ENCODE measurements at regions not wholly inside any gene's neighbourhood (a gene's known extent, or its start where the extent isn't known, plus 50 kb on each side); places are given as distances from the start of the nearest gene placed in this dataset.

GRCh38 chr2:8363161-8363560 lies 318.7 kb upstream of the ID2 start:
- Histone ChIP-seq H2AFZ (ENCODE audit: low read length) (no peak overlapping the region), H3K4me1 (ENCODE audit: low read length) (no peaks in the 10 kb centered on the region), H3K4me2 (ENCODE audit: low read depth, low read length) (no peak overlapping the region), H3K27me3 (replicated peaks; ENCODE audit: insufficient read depth, low read length) (no peaks in the 10 kb centered on the region), H3K4me3 (ENCODE audit: low read length) (no peak overlapping the region), H3K9ac (ENCODE audit: low read length) (no peak overlapping the region), H3K79me2 (ENCODE audit: low read length) (no peaks in the 10 kb centered on the region), H3K36me3 (replicated peaks; ENCODE audit: insufficient read depth, low read length) (no peaks in the 10 kb centered on the region), H3K9me2 (replicated peaks; ENCODE audit: insufficient read depth, low read length) (no peaks in the 10 kb centered on the region), H4K20me1 (ENCODE audit: insufficient read depth, low read length) (no peaks in the 10 kb centered on the region), H3F3A (ENCODE audit: insufficient read depth, low read length) (no peaks in the 10 kb centered on the region), H3K9me3 (replicated peaks; ENCODE audit: insufficient read depth, low read length) (no peaks in the 10 kb centered on the region), H3K27ac (ENCODE audit: low read length) (no peak overlapping the region)
- DNase-seq: no peak
- TF ChIP-seq CTCF (IDR thresholded peaks at IDR 0.05; ENCODE audit: low read length) (no peak), EZH2 (optimal IDR thresholded peaks at IDR 0.05; ENCODE audit: low read depth, low read length) (no peak), EZH2phosphoT487 (IDR thresholded peaks at IDR 0.05; ENCODE audit: low read length) (no peak)

DNA sequence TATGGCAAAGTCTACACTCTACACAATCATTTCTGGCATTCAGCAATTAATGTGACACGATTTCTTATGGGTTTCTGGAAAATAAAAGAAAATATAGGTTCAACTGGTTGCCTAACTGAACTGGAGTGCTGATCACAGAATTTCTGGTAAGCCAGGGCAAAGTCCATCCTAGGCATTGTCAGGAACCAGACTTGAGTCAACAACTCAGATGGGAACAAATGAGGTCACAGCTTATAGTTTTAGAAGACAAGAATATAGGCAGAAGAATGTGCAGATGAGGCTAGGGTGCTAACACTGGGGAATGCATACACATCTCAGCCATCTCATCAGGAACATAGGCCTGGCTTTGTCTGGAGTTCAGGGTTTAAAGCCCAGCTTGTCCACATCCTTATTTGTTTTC lies 317.2 kb upstream of the ID2 start:
- Histone ChIP-seq H3K27ac (ENCODE audit: low read length) (no peak overlapping the region), H3K9me2 (replicated peaks; ENCODE audit: insufficient read depth, low read length) (no peaks in the 10 kb centered on the region), H2AFZ (ENCODE audit: low read length) (no peak overlapping the region), H3K4me2 (ENCODE audit: low read depth, low read length) (no peak overlapping the region), H3K79me2 (ENCODE audit: low read length) (no peaks in the 10 kb centered on the region), H3K4me1 (ENCODE audit: low read length) (no peaks in the 10 kb centered on the region), H3F3A (ENCODE audit: insufficient read depth, low read length) (no peaks in the 10 kb centered on the region), H4K20me1 (ENCODE audit: insufficient read depth, low read length) (no peaks in the 10 kb centered on the region), H3K27me3 (replicated peaks; ENCODE audit: insufficient read depth, low read length) (no peaks in the 10 kb centered on the region), H3K9me3 (replicated peaks; ENCODE audit: insufficient read depth, low read length) (no peaks in the 10 kb centered on the region), H3K4me3 (ENCODE audit: low read length) (no peak overlapping the region), H3K9ac (ENCODE audit: low read length) (no peak overlapping the region), H3K36me3 (replicated peaks; ENCODE audit: insufficient read depth, low read length) (no peaks in the 10 kb centered on the region)
- TF ChIP-seq EZH2phosphoT487 (IDR thresholded peaks at IDR 0.05; ENCODE audit: low read length) (no peak), CTCF (IDR thresholded peaks at IDR 0.05; ENCODE audit: low read length) (no peak), EZH2 (optimal IDR thresholded peaks at IDR 0.05; ENCODE audit: low read depth, low read length) (no peak)
- no peak for DNase-seq

DNA sequence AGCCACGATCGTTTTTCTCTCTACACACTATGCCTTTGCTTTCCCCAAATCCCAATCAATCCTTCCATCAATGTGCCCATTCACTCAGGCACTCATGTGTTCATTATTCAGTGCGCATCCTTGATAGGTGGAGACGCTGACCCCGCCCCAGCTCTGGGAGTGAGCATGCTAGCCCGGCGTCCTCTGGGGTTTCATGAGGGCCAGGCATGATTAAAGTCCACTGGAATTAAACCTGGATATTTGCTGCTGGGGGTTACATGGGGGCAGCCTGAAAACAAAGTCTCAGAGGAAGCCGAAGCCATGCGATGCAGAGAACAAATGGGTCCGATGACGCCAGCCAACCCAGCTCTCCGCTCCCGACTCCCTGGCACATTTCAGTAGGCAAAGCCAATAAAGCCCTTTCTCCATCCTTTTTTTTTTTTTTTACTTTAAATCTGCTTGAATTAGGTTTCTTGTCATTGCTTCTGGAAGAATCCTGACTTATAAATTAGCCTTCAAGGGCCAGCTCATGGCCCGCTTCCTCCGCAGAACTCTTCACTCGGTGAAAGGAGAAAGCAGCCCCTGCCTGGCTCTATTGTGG lies 316.4 kb upstream of the ID2 start:
- no peaks in the 10 kb centered on the region for H3K27me3 ChIP-seq (replicated peaks; ENCODE audit: insufficient read depth, low read length)
- DNase-seq: no peak
- H3K9me2 ChIP-seq (replicated peaks; ENCODE audit: insufficient read depth, low read length): no peaks in the 10 kb centered on the region
- H3K9me3 ChIP-seq (replicated peaks; ENCODE audit: insufficient read depth, low read length): no peaks in the 10 kb centered on the region
- H3F3A ChIP-seq (ENCODE audit: insufficient read depth, low read length): no peaks in the 10 kb centered on the region
- H3K4me1 ChIP-seq (ENCODE audit: low read length): no peaks in the 10 kb centered on the region
- TF ChIP-seq EZH2 (optimal IDR thresholded peaks at IDR 0.05; ENCODE audit: low read depth, low read length) (no peak), CTCF (IDR thresholded peaks at IDR 0.05; ENCODE audit: low read length) (no peak), EZH2phosphoT487 (IDR thresholded peaks at IDR 0.05; ENCODE audit: low read length) (no peak)
- H2AFZ ChIP-seq (ENCODE audit: low read length): no peak overlapping the region
- no peak overlapping the region for H3K9ac ChIP-seq (ENCODE audit: low read length)
- no peaks in the 10 kb centered on the region for H4K20me1 ChIP-seq (ENCODE audit: insufficient read depth, low read length)
- no peaks in the 10 kb centered on the region for H3K36me3 ChIP-seq (replicated peaks; ENCODE audit: insufficient read depth, low read length)
- H3K27ac ChIP-seq (ENCODE audit: low read length): no peak overlapping the region
- no peak overlapping the region for H3K4me2 ChIP-seq (ENCODE audit: low read depth, low read length)
- H3K4me3 ChIP-seq (ENCODE audit: low read length): no peak overlapping the region
- H3K79me2 ChIP-seq (ENCODE audit: low read length): no peaks in the 10 kb centered on the region
